ENCODE measurements at regions not wholly inside any gene's neighbourhood (a gene's known extent, or its start where the extent isn't known, plus 50 kb on each side); places are given as distances from the start of the nearest gene placed in this dataset.
A peak's percentile ranks its signal among the peaks of the same experiment; 100 is the strongest.
"Not testable (repeated sequence)": the region's sequence is repeated elsewhere in the genome, so short reads cannot be mapped to it uniquely, and the experiment has no call there.

GRCh38 chr20:10109641-10110040, 74.9 kb downstream of the ANKEF1 start:
- peak in 1 of 2 donors; percentile 14 for DNase-seq

DNA sequence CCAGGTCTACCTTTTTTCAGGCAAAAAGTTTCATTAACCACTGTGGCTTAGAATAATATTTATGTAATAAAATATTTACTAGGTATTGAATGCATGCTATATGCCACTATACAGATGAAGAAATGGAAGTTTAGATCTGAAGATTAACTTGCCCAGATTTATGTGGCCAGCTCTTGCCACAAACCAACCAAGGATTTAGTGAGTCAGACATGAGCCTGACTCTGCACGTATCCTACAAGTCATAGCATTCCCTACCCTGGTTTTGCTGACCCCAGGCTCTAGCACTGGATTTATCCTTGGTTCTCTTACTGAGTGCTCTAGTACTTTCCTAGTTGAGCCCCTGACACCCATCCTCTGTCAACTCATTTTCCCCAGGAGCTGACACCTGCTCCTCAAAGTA, 75.4 kb downstream of the ANKEF1 start:
- DNase-seq: no peak

DNA sequence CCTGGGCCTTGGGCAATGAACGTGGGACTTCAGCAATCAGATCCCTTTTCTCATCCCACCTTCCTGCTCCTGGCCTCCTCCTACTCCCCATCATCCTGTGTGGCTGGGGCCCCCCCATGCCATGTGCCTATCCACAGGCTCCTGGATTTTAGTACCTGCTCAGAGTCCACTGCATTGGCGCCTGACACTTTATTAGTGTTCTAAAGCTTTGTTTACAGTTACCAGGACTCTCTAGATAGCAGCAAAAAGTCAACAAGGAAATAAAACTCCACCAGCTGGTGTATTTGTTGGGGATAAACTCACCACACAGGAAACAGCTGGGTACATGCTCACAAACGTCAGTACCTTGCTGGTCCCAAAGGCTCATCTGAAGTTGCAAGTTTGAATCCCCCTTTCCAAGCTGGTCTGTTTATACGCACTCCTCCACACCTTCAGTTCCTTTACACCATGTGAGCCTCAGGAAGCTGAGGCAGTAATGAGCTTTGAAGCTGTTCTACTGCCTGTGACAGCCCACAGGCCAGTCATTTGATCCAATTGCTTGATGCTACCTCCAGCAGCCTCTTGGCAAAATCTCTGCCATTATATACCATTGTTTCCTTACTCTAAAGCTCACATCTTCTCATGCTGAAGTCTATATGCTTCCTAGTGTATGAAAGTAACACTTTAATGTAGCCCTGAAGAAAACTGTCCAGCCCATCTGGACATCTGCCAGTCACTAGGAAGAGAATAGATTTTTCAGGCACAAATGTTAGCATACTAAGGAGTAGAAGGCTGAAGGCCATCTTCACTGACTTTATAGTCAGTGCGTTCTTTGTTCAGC, 76.6 kb downstream of the ANKEF1 start:
- DNase-seq: no peak

- DNase-seq: no peak
These were observed 77.1 kb downstream of the ANKEF1 start for GRCh38 chr20:10111959-10112250.

- no peak for DNase-seq
These were observed 79.0 kb downstream of the ANKEF1 start for GRCh38 chr20:10113746-10114145.

- DNase-seq: no peak
These were observed 79.8 kb downstream of the ANKEF1 start for GRCh38 chr20:10114598-10114997.

DNA sequence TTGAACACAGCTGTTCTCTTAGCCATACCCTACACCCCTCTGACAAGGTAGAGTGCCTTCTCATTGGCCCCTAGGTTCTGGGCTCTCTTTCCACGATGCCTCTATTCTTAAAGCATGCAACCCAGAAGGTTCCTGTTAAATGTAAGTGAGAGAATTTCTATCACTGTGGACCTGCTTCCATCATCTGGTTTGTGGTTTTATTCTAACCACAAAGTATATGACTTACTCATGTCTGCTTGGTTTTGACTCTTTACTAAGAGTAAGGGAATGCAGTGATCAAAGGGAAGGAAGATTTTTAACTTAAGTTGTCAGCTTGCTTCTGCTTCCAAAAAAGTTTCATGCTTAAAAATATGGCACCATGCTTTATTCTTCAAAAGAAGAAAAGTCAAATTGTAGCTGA, 80.2 kb downstream of the ANKEF1 start:
- DNase-seq: no peak

DNA sequence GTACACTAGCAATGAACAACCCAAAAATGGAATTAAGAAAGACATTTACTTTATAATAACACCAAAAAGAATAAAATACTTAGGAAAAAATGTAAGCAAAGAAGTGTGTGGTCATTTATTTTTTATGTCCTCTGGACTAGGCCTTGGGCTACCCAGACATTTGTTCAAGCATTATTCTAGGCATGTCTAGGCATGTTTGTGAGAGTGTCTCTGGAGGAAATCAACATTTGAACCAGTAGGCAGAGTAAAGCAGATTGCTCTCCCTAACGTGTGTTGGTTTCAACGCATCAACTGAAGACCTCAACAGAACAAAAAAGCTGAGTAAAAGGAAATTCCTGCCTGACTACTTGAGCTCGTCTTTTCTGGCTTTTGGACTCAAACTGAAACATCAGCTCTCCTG, 84.5 kb downstream of the ANKEF1 start:
- DNase-seq: no peak

GRCh38 chr20:10124883-10125282, 90.1 kb downstream of the ANKEF1 start:
- DNase-seq: not testable (repeated sequence)

- no peak for DNase-seq
These were observed 91.0 kb downstream of the ANKEF1 start for GRCh38 chr20:10125757-10126156.

DNA sequence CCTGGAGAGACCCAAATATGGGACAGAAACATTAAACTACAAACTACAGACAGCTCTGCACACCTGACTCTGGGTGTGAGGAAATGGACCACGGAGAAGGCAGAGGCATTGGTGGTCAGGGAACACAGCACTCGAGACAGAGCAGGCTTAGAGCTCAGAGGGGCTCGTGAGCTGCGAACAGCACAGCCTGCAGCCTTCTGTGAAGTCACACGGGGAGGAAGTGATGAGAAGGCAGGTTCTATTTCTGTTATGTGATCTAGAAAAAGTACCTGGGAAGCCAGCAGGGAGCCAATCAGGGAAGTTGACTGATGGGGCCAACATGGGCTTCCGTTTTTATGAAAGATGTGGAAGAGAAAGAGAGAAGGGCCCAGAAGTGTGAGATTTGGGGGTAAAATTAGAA, 88.9 kb upstream of the SNAP25 start:
- no peak for DNase-seq

GRCh38 chr20:10131732-10132345, 86.8 kb upstream of the SNAP25 start:
- peak; percentile 32 to 53 for DNase-seq

- DNase-seq: no peak
These were observed 86.2 kb upstream of the SNAP25 start for GRCh38 chr20:10132387-10132786.

- no peak for DNase-seq
These were observed 85.1 kb upstream of the SNAP25 start for GRCh38 chr20:10133532-10133931.

- no peak for DNase-seq
These were observed 84.5 kb upstream of the SNAP25 start for GRCh38 chr20:10134176-10134575.

- no peak for DNase-seq
These were observed 83.2 kb upstream of the SNAP25 start for GRCh38 chr20:10135438-10135837.

DNA sequence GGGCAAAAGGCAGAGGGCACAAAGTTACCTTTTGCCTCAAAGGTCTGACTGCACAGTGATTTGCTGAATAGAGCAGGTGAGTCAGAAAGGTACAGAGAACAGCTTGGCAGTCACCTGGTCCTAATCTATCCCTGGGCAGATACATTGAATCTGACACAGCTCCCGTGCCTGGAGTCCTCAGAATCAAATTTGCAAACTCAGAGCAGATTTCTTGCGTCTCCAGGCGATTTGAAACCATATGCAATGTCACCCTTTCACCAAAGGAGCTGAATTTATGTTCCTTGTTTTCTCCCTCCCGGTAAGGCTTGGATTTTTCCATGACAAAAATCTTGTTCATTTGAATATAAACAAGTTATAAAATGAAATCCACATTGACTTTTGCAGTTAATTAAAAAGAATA, 81.6 kb upstream of the SNAP25 start:
- no peak for DNase-seq

GRCh38 chr20:10137533-10137932, 81.1 kb upstream of the SNAP25 start:
- DNase-seq: no peak

DNA sequence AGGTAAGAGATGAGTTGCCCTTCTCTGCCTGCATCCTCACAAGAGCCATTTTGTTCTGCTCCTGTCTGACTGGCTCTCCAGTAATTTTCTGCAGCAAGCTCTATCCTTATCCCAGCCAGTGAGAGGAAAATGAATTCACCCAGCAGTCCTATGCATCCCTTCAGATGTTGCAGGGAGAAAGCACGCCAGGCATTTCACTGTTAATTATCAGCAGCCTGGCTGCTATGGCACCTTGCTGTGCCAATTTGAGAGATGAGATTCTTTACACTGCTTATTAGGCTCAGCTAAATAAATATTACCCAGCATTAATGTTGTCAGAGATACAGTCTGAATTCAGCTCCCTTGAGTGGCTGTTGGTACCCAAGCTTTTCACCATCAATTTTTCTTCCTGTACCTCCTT, 61.1 kb upstream of the SNAP25 start:
- DNase-seq: no peak

DNA sequence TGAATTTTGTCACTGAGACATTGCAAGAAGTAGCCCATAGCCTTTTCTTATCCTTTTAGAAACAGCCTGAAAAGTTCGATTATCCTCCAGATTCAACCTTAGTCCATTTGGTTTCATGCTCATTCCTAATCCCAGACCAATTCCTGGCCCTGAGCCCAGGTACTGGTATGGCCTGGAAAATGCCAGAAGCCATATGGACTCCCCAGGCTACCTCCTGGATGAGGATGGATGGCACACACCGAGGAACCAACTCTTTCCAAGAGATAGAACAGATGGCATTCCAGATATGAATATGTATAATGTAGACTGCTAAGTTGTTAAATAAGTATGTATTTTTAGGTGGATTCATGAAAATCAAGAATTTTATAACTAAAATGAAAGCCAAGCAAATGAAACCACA, 51.6 kb upstream of the SNAP25 start:
- DNase-seq: peak in 1 of 2 donors; percentile 17

GRCh38 chr20:10167594-10167993, 51.0 kb upstream of the SNAP25 start:
- no peak for DNase-seq
